Endothelial cell of hepatic sinusoid (primary cell): ENCODE measurements at regions not wholly inside any gene's neighbourhood (a gene's known extent, or its start where the extent isn't known, plus 50 kb on each side); places are given as distances from the start of the nearest gene placed in this dataset.
"Not testable (repeated sequence)": the region's sequence is repeated elsewhere in the genome, so short reads cannot be mapped to it uniquely, and the experiment has no call there.

Experiments
- in situ Hi-C: cut with HindIII; loops from 2 replicates; pipeline ENCODE4 v1.10.0; 2017; ENCODE audit warnings: low sequenced_read_pairs

GRCh38 chr21:28614791-28615190, 377.9 kb downstream of the LTN1 start:
- in situ Hi-C loops = no loop called here

- in situ Hi-C loops = no loop called here
Observed at GRCh38 chr21:28608646-28609045, 384.0 kb downstream of the LTN1 start.

DNA sequence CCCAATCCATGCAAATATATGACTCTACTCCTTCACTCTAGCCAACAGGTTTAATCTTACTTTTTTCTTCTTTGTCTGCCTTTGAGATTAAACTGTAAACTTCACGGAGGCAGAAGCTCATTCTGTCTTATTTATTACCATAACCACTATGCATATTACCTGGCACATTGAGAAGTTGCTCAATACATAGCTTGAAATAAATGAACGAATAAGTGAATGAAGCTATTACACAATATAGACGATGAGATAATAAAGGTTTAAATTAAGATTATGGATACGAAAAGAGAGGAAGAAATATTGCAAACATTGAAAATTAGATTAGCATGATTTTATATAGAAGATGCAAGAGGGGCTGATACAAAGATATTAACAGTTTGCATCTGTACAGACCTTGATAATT, 385.1 kb downstream of the LTN1 start:
- in situ Hi-C loops = no loop called here

DNA sequence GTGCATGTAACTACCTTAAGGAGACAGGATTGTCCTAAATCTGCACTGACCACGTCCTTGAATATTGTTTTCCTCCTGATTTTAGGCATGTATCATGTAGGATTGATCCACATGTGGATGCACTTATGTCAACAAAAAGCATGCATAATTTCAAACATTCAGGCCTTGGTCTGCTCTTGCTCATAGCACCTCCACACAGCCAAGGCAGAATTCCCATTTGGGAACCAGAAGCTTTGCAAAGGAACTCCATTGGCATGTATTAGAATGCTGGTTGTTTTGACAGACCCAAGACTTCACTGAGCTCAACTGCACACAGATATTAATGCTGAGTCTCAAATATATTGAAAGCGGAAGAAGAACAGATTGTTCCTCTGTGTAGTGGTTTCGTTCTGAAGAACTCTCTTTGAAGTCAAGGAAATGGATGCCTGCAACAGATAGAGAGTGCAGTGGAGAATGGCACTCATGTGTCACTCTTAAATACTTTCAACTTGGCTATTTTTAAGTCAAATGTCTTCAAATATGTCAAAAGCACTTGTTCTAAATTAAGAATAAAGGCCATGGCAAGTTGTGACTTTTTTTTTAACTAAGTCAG, 387.6 kb downstream of the LTN1 start:
- in situ Hi-C loops = no loop called here

DNA sequence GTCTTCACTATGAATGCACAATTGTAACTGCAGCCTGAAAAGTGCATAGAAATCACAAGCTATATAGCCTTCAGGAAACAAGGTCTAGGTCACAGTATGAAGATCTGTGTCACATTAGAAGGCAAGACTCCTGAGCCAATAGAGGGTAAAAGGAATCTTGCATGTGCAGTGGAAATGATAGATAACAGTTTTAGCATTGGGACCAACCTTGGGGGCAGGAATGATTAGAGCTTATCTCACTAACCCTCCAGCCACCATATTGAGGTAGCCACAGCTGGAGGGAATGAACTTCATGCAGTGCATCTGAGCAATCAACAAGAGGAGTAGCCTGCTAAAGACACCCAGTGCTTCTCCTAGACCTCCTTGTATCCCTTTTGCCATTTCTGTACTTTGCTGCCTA, 390.1 kb downstream of the LTN1 start:
- in situ Hi-C loops = no loop called here

GRCh38 chr21:28598214-28598613, 394.5 kb downstream of the LTN1 start:
- in situ Hi-C loops = no loop called here

DNA sequence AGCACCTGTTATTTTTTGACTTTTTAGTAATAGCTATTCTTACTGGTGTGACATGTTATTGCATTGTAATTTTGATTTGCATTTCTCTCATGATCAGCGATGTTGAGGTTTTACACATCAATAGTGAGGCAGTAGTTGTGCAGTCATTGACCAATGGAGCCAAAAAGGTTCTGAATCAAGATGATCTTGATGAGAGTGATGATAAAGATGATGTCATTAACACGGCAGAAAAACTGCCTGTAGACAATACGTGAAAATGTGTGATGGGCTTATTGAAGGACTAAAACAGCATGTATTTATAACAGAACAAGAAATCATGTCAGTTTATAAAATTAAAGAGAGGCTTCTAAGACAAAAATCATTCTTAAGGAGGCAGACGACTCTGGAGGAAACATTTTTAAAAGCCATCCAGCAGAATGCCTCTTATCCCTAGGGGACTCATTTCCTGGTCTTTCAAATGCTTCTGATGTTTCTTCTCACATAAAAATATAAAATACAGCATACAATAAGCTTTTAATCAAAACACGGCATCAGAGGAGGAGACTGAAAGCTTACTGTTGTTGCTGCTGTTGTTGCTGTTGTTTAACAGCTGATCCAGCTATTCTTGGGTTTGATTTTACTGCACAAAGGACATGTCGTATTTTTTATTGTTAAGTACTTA, 400.3 kb downstream of the LTN1 start:
- in situ Hi-C loops = no loop called here

GRCh38 chr21:28590676-28591075, 402.0 kb downstream of the LTN1 start:
- in situ Hi-C loops = no loop called here

- in situ Hi-C loops = no loop called here
Observed at GRCh38 chr21:28590026-28590425, 402.7 kb downstream of the LTN1 start.

- in situ Hi-C loops = no loop called here
Observed at GRCh38 chr21:28588997-28589396, 403.7 kb downstream of the LTN1 start.

- in situ Hi-C loops = no loop called here
Observed at GRCh38 chr21:28587748-28588147, 404.9 kb downstream of the LTN1 start.

GRCh38 chr21:28581976-28582375, 410.7 kb downstream of the LTN1 start:
- in situ Hi-C loops = no loop called here

- in situ Hi-C loops = not testable (repeated sequence)
Observed at GRCh38 chr21:28581311-28581731, 411.4 kb downstream of the LTN1 start.

DNA sequence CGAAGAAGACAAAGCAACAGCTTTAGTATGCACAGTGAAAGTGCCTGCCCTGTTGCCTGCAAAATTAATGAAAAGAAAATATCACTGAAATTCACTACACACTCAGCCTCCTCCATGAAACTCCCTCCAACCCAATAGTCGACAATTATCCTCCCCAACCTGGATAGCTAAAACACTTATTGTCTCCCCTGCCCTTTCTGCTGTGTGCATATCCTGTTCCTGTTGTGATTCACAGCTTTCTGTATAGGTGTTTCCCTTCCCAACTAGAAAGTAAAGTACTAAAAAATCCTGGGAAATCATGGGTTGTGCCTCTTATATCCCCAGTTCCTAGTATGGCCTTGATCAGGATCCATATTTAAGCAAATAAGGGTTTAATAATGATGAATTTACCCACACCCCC, 412.1 kb downstream of the LTN1 start:
- in situ Hi-C loops = no loop called here

DNA sequence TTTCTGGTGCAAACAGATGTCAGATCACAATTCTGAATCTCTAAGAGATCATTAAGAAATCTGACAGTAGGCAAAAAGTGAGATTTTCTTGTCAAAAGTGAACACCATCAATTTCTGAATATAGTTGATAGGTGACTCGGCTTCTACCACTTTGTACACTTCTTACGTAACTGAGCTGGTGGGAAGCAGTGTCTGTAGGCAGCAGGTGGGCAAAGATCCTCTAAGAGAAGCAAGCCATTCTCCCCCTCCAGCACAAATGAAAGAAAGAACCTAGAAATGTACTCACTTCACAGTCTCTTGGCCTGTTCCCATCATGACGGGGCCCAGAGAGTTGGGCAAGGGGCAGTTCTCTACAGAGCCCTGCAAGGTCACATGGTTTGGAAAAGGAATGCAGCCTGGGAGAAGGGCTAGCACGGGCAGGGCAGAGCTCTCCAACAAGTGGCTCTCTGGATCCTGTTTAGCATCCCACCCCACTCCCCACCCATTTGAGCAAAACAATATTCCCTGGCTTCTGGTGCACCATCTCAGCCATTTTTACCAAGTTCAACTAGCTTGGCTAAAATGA, 412.6 kb downstream of the LTN1 start:
- in situ Hi-C loops = no loop called here

DNA sequence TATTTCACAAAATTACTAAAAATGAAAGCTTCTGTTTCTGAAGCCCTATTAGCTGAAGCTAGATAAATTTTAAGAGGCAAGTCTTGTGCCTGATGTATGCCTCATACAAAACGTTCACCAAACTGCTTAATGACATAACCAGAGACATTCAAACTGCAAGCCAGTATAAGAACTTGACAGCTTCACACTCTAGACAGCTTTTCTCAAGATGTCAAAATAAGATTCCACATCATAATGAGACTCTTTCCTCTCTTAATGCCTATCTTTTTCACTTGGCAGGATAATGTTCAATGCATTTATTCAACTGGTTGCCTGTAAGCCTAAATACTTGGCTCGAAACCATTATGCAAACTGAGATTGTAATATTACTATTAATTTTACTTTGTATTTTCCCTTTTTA, 424.0 kb downstream of the LTN1 start:
- in situ Hi-C loops = no loop called here

- in situ Hi-C loops = not testable (repeated sequence)
Observed at GRCh38 chr21:28563933-28564332, 428.7 kb downstream of the LTN1 start.

GRCh38 chr21:28561772-28562171, 430.9 kb downstream of the LTN1 start:
- in situ Hi-C loops = no loop called here

GRCh38 chr21:28554660-28555475, 437.8 kb downstream of the LTN1 start:
- in situ Hi-C loops = no loop called here

DNA sequence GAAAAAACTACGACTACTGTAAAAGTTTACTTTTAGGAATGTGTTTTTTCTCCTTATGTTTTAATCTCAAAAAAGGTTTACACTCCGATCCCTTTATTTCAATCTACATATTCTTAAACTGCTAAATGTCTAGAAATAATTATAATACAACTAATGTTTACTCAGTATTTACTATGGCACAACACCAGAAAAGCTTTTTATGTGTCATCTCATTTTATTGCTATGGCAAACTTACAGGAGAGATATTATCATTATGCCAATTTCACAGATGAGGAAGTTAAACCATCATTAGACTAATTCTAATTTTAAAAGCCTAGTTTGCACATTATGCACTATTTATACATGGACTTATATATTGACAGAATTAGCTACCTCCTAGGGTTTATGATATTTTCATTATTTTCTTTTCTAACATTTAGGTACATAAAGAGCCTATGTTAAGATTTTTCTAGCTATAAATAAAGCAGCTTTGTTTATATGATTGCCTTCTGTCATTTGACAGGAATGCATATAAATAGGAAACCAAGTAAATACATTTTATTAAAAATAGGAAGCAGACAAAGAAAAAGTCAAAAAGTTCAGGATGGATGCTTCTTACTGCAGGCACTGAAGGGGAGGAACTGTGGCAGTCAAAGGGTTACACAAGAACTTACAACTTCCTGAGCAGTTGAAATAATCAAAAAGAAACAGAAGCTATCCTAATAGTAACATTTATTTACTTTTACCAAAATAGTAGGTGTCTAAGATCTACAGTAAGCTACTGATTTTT, 442.4 kb downstream of the LTN1 start:
- in situ Hi-C loops = no loop called here

DNA sequence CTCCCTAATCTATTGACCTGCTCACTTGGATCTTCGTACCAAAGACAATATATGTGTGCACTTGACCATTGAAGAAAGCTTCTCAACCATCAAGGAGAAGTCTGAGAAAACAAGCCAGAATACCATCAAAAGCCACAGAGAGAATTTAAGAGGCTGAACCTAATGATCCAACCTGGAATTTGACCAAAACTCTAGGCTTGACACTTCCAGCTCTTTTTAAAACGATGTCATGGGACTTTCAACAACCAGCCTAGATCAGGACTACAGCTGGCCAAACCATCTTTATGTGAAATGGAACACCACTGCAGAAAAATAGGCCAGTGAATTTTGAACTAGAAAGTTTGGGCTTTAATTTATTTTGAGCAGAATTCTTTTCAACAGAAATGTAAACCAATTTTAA, 444.4 kb downstream of the LTN1 start:
- in situ Hi-C loops = no loop called here
